ENCODE measurements at regions not wholly inside any gene's neighbourhood (a gene's known extent, or its start where the extent isn't known, plus 50 kb on each side); places are given as distances from the start of the nearest gene placed in this dataset.

DNA sequence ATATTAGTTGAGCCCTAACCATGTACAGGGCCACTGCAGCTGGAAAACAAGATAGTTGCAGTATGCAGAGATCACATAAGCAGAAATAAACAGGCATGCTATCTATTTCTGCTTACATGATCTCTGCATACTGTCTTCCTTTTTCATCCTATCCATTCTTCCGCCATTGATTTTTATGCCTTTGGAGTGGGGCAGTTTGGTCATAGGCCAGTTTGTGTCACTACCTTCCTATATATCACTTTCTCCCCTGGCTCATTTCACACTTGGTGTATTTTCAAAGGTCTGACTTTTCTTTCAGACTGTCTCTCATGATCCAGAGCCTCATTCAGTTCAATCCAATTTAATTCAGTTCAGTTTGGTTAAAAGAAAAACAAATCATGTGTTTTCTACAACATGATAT is 829.6 kb downstream of the KCNA4 start:
- no peak for TF ChIP-seq POLR2A (IDR thresholded peaks at IDR 0.05; ENCODE audit: low read depth, low read length)
- no peak for TF ChIP-seq POLR2AphosphoS5 (IDR thresholded peaks at IDR 0.05; ENCODE audit: low read depth, low read length)
